WI38 (cell line): ENCODE measurements at regions not wholly inside any gene's neighbourhood (a gene's known extent, or its start where the extent isn't known, plus 50 kb on each side); places are given as distances from the start of the nearest gene placed in this dataset.
"Not testable (repeated sequence)": the region's sequence is repeated elsewhere in the genome, so short reads cannot be mapped to it uniquely, and the experiment has no call there.

Source experiments
- H3K4me3 ChIP-seq: 2 replicates; pipeline ENCODE4 v1.5.1; 2011; ENCODE audit warnings: low read depth, mild to moderate bottlenecking, control low read depth, low read length
- TF ChIP-seq, protein P1 (sequence below): IDR thresholded peaks from 2 replicates; pipeline ENCODE4 v1.5.1; 2012; ENCODE audit warnings: low read depth, mild to moderate bottlenecking, control low read depth, low read length

DNA sequence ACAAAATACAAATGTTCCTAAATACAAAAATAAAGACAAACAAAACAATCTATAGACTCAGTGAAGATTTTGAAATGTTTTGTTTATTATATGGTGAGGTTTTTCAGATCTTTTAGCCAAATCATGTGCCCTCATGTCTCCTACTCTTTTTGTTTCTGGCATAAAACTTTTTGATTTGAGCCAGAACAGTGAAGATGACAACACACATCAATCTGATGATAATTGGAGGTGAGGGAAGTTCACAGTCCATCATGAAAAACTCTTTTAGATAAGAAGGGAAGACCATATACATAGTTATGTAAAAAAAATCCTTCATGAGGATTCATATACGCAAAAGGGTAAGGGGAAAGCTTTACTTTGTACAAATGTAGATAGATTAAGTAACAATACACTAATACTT is 75.1 kb upstream of the OSBPL11 start:
- TF ChIP-seq, protein P1, sequence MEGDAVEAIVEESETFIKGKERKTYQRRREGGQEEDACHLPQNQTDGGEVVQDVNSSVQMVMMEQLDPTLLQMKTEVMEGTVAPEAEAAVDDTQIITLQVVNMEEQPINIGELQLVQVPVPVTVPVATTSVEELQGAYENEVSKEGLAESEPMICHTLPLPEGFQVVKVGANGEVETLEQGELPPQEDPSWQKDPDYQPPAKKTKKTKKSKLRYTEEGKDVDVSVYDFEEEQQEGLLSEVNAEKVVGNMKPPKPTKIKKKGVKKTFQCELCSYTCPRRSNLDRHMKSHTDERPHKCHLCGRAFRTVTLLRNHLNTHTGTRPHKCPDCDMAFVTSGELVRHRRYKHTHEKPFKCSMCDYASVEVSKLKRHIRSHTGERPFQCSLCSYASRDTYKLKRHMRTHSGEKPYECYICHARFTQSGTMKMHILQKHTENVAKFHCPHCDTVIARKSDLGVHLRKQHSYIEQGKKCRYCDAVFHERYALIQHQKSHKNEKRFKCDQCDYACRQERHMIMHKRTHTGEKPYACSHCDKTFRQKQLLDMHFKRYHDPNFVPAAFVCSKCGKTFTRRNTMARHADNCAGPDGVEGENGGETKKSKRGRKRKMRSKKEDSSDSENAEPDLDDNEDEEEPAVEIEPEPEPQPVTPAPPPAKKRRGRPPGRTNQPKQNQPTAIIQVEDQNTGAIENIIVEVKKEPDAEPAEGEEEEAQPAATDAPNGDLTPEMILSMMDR: no peak
- H3K4me3 ChIP-seq: no peak overlapping the region

DNA sequence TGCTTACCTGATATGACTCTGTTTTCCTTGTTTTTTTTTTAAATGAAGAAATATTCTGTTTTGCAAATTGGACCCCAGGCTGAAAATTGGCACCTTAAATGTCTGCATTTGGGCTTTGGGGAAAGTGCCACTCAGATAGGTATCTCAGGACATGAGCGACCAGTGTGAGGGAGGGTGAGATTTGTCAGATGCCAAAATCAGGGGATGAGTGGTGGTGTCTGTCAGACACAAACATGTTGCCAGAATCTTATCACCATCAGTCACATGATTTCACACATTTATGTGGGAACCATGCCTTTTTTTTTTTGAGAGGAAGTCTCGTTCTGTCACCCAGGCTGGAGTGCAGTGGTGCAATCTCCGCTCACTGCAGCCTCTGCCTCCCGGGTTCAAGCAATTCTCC is 75.6 kb upstream of the OSBPL11 start:
- no peak overlapping the region for H3K4me3 ChIP-seq
- TF ChIP-seq, protein P1: no peak

DNA sequence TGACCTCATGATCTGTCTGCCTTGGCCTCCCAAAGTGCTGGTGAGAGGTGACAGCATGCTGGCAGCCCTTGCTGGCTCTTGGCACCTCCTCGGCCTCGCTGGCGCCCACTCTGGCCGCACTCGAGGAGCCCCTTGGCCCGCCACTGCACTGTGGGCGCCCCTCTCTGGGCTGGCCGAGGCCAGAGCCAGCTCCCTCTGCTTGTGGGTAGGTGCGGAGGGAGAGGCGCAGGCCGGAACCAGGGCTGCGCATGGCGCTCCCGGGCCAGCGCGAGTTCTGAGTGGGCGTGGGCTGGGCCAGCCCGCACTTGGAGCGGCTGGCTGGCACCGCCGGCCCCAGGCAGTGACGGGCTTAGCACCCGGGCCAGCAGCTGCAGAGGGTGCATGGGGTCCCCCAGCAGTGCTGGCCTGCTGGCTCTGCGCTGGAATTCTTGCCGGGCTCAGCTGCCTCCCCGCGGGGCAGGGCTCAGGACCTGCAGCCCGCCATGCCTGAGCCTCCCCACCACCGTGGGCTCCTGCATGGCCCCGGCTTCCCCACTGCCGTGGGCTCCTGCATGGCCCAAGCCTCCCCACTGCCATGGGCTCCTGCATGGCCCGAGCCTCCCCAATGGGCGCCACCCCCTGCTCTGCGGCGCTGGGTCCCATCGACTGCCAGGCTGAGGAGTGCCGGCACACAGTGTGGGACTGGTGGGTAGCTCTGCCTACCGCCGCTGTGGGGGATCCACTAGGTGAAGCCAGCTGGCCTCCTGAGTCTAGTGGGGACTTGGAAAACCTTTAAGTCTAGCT is 76.4 kb upstream of the OSBPL11 start:
- TF ChIP-seq, protein P1: no peak
- no peak overlapping the region for H3K4me3 ChIP-seq

DNA sequence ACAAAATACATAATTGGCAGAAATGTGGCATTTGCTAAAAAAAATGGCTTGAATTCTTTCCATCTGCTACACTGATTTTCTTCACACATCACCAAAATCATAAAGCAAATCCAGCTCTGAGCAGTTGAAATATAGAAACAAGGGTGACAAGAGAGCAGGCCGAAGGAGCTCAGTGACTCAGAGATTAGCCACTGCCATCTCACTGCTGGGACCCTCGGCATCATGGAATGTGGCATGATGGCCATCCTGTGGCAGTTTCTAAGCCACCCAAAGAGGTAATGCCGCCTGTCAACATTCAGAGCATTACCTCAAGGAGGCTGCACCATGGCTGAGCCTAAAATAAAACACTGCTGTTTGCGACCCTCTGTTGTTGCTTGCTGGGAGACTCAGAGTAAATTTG is 80.5 kb upstream of the OSBPL11 start:
- H3K4me3 ChIP-seq: no peak overlapping the region
- TF ChIP-seq, protein P1: no peak

DNA sequence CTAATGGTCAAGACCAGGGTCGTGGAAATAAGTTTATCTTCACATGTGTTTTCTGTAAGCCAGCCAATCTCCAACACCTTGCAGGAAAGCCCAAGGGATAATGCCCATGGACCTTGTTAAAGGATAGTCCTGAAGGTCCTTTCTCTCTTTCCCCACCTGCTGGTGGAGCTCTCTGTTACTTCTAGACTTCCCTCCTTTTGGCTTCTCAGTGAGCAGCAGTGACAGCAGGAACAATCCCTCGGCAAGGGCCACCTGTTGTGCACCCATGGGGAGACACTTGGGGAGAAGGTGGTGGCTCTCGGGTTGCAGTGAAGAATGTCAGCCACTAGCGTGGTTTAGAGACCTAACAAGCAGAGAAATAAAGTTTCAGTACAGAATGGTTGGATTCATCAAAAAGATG is 84.0 kb upstream of the OSBPL11 start:
- H3K4me3 ChIP-seq: no peak overlapping the region
- TF ChIP-seq, protein P1: 0 out of 2 replicates have a peak, but pooled peaks have one; percentile 3

DNA sequence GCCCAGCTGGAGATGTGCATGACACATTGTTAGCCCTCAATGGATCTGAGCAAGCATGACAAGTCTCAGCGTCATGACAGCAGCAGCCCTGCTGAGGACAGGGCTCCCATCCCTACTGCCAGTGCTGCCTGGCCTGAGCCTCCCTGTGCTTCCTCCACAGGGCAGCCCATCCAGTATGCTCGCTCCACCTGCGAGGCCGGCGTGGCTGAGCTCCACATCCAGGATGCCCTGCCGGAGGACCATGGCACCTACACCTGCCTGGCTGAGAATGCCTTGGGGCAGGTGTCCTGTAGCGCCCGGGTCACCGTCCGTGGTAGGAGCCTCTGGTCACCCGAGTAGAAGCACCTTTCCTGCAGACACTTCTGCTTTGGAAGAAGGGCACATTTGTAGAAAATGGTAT is 85.8 kb upstream of the OSBPL11 start:
- no peak overlapping the region for H3K4me3 ChIP-seq
- TF ChIP-seq, protein P1: no peak

DNA sequence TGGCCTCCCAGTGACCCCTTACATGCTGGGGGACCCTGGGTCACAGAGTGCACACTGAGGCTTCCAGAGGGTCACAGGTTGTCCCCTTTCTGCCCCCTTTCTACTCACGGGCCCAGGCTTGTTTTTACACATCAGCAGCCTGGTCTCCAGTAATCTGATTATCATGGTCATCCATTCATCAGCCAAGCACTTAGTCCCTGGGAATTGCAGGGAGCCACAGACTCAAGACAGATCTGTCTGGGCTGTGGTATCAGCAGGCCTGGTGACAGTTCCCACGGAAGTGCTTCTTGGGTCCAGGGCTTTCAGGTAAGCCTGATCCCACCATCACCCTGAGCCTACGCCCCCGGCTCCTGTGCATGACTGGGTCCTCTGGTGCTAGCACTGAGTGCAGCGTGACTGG is 86.6 kb upstream of the OSBPL11 start:
- H3K4me3 ChIP-seq: not testable (repeated sequence)

DNA sequence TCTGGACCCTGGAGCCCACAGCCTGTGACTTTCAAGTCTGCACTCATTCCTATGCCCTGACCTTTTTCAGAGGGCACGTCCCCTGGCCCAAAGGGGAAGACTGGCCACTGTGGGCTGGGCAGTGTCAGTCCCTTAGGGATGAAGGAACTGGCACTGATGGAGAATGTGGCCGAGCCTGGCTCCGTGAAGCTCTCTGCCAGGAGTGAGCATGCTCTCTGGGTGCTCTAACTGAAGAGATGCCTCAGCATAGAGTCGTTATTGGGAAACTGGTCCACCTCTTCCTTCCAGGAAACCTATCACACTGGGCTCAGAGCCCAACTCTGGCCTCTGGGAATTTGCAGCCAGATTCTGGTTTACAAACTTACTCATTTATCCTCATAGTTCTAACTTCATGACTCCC is 87.3 kb upstream of the OSBPL11 start:
- H3K4me3 ChIP-seq: not testable (repeated sequence)
